ENCODE measurements at regions not wholly inside any gene's neighbourhood (a gene's known extent, or its start where the extent isn't known, plus 50 kb on each side); places are given as distances from the start of the nearest gene placed in this dataset.
"Not testable (repeated sequence)": the region's sequence is repeated elsewhere in the genome, so short reads cannot be mapped to it uniquely, and the experiment has no call there.

- DNase-seq (ENCODE audit: low read depth) = no peak
- TF ChIP-seq, protein P1, sequence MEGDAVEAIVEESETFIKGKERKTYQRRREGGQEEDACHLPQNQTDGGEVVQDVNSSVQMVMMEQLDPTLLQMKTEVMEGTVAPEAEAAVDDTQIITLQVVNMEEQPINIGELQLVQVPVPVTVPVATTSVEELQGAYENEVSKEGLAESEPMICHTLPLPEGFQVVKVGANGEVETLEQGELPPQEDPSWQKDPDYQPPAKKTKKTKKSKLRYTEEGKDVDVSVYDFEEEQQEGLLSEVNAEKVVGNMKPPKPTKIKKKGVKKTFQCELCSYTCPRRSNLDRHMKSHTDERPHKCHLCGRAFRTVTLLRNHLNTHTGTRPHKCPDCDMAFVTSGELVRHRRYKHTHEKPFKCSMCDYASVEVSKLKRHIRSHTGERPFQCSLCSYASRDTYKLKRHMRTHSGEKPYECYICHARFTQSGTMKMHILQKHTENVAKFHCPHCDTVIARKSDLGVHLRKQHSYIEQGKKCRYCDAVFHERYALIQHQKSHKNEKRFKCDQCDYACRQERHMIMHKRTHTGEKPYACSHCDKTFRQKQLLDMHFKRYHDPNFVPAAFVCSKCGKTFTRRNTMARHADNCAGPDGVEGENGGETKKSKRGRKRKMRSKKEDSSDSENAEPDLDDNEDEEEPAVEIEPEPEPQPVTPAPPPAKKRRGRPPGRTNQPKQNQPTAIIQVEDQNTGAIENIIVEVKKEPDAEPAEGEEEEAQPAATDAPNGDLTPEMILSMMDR (conservative IDR thresholded peaks at IDR 0.05; ENCODE audit: low read length) = no peak
- no peak overlapping the region for H3K4me3 ChIP-seq (ENCODE audit: low read length)
Observed at GRCh38 chr15:94855409-94856266, 624.3 kb downstream of the MCTP2 start.

GRCh38 chr15:94856267-94856854 is 625.0 kb downstream of the MCTP2 start:
- H3K4me3 ChIP-seq (ENCODE audit: low read length) = no peak overlapping the region
- DNase-seq (ENCODE audit: low read depth) = no peak
- TF ChIP-seq, protein P1 (conservative IDR thresholded peaks at IDR 0.05; ENCODE audit: low read length) = no peak

GRCh38 chr15:94857466-94857865 is 626.1 kb downstream of the MCTP2 start:
- H3K4me3 ChIP-seq (ENCODE audit: low read length) = no peak overlapping the region
- TF ChIP-seq, protein P1 (conservative IDR thresholded peaks at IDR 0.05; ENCODE audit: low read length) = no peak

DNA sequence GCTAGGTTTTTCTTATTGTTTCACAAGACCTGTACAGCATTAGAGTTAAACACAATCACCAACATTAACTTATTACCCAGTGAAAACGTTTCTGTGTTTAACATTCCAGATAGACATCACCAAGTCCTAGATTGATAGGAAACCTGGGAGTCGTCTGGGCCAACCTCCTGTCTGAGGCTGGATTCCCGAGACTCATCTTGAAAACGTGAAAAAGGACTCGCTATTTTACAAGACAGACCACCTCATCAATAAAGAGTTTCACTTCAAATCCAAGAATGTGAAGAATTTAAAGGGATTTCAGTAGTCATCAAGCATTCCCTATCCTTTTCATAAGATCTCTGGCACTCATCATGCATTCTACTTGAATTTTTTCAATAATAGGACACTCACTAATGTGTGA is 626.6 kb downstream of the MCTP2 start:
- peak; percentile 4 for DNase-seq (ENCODE audit: low read depth)

More at GRCh38 chr15:94857466-94857865, 626.1 kb downstream of the MCTP2 start:
- DNase-seq (ENCODE audit: low read depth) = no peak

GRCh38 chr15:94858449-94858848 is 627.1 kb downstream of the MCTP2 start:
- H3K4me3 ChIP-seq (ENCODE audit: low read length) = no peak overlapping the region
- DNase-seq (ENCODE audit: low read depth) = no peak
- TF ChIP-seq, protein P1 (conservative IDR thresholded peaks at IDR 0.05; ENCODE audit: low read length) = no peak

More for the DNA sequence above, 626.6 kb downstream of the MCTP2 start:
- TF ChIP-seq, protein P1 (conservative IDR thresholded peaks at IDR 0.05; ENCODE audit: low read length) = no peak
- no peak overlapping the region for H3K4me3 ChIP-seq (ENCODE audit: low read length)

GRCh38 chr15:94858920-94859319 is 627.6 kb downstream of the MCTP2 start:
- no peak for DNase-seq (ENCODE audit: low read depth)
- TF ChIP-seq, protein P1 (conservative IDR thresholded peaks at IDR 0.05; ENCODE audit: low read length) = no peak
- no peak overlapping the region for H3K4me3 ChIP-seq (ENCODE audit: low read length)

DNA sequence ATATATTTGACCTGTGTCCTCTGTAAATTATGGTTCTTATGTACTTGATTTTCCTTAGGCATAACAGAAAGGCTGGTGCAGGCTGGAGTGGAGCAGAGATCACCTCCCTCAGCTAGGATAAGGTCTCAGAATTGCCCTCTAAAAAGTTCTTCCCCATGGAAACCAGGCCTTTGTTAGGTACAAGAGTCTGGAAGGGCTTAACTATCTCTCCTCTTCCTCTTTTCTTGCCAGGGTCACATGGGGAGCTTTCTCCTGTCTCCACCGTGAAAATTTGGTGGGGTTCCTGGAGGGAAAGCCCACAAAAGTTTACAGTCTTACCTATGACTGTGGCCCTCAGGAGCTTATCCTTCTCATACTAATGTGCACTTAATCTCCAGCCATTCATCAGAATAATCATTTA is 633.2 kb downstream of the MCTP2 start:
- TF ChIP-seq, protein P1 (conservative IDR thresholded peaks at IDR 0.05; ENCODE audit: low read length) = no peak
- DNase-seq (ENCODE audit: low read depth) = no peak
- H3K4me3 ChIP-seq (ENCODE audit: low read length) = no peak overlapping the region

DNA sequence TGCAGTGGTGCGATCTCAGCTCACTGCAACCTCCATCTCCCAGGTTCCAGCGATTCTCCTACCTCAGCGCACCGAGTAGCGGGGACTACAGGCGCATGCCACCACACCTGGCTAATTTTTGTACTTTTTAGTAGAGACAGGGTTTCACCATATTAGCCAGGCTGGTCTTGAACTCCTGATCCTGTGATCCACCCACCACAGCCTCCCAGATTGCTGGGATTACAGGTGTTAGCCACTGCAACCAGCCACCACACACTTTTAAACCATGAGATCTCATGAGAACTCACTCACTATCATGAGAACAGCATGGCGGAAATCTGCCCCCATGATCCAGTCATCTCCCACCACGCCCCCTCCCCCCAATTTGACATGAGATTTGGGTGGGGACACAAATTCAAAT is 636.9 kb downstream of the MCTP2 start:
- not testable (repeated sequence) for H3K4me3 ChIP-seq (ENCODE audit: low read length); DNase-seq (ENCODE audit: low read depth)

Data from AG10803 (cell line).